ENCODE measurements at regions not wholly inside any gene's neighbourhood (a gene's known extent, or its start where the extent isn't known, plus 50 kb on each side); places are given as distances from the start of the nearest gene placed in this dataset.

DNA sequence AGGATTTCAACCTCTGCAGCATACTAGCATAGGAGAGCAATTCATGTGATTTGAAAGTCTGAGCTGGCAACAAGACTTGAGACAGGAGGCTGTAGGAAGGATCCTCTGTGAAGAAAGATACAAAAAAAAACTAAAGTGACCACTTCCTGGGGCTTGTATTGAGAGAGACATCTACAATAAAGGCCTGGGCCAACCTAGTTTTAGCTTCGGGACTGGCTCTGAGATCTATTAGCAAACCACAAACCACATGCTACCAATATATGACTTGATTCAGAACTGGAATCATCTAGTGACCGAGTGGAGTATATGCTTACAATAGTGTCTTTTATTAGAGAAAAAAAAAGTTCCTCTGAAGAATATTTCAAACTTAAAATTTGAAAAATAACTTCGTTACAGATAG, 1448.9 kb upstream of the CDH6 start:
- DNase-seq (ENCODE audit: low spot score), result no peak

DNA sequence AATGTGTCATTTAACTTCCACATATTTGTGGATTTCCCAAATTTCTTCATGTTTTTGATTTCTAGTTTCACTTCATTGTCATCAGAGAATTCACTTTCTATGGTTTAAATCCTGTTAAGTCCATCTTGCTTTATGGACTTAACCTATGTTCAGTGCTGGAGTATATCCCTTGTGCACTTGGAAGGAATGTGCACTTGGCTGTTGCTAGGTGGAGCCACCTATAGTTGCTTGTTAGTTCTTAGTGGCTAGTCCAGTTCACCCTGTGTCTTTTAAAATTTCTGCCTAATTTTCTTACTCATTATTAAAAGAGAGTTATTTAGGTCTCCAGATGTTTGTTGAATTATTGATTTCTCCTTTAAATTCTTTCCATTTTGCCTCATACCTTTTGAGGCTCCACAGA, 1472.5 kb upstream of the CDH6 start:
- DNase-seq (ENCODE audit: low spot score), result no peak

DNA sequence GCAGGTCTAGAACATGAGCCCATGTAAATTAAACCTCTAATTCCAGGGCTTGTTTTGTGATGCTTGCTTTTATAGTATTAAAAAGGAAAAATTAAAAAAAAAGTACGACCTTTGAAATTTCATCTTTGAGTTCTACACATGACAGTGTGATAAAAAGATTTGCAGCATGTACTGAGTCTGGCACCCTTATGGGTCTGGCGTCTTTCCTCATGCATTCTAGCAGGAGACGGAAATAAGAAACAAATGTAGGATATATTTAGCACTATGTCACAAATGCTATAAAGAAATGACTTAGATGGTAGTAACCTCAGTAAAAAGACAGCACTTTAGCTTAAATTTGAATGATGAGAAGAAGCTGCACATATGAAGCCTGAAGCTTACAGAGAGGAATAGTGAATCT, 1474.3 kb upstream of the CDH6 start:
- DNase-seq (ENCODE audit: low spot score), result no peak

GRCh38 chr5:29715167-29715566, 1478.3 kb upstream of the CDH6 start:
- DNase-seq (ENCODE audit: low spot score), result no peak

GRCh38 chr5:29702875-29703274, 1490.6 kb upstream of the CDH6 start:
- no peak for DNase-seq (ENCODE audit: low spot score)

- no peak for DNase-seq (ENCODE audit: low spot score)
Measured at GRCh38 chr5:29701600-29701999, 1491.9 kb upstream of the CDH6 start.

GRCh38 chr5:29697785-29698414, 1495.6 kb upstream of the CDH6 start:
- no peak for DNase-seq (ENCODE audit: low spot score)

- no peak for DNase-seq (ENCODE audit: low spot score)
Measured at GRCh38 chr5:29697278-29697677, 1496.2 kb upstream of the CDH6 start.

DNA sequence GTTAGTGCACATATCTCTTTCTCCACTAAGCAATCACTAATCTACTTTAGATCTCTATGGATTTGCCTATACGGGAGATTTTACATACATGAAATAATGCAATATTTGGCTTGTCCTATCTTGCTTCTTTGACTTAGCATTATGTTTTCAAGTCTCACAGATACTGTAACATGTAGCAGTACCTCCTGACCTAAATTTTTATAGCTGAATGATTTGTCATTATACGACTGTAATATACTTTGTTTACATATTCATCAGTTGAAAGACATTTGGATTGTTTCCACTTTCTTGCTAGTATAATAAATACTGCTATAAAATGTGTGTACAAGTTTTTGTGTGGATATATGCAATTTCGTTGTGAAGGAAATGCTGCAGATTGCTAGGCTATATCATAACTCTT, 1520.8 kb upstream of the CDH6 start:
- no peak for DNase-seq (ENCODE audit: low spot score)

GRCh38 chr5:29662876-29663275, 1530.6 kb upstream of the CDH6 start:
- DNase-seq (ENCODE audit: low spot score), result no peak

- DNase-seq (ENCODE audit: low spot score), result no peak
Measured at GRCh38 chr5:29654954-29655353, 1538.5 kb upstream of the CDH6 start.

GRCh38 chr5:29649321-29649720, 1544.2 kb upstream of the CDH6 start:
- DNase-seq (ENCODE audit: low spot score), result no peak

- DNase-seq (ENCODE audit: low spot score), result no peak
Measured at GRCh38 chr5:29642601-29643000, 1550.9 kb upstream of the CDH6 start.

- no peak for DNase-seq (ENCODE audit: low spot score)
Measured at GRCh38 chr5:29614206-29614605, 1579.3 kb upstream of the CDH6 start.

DNA sequence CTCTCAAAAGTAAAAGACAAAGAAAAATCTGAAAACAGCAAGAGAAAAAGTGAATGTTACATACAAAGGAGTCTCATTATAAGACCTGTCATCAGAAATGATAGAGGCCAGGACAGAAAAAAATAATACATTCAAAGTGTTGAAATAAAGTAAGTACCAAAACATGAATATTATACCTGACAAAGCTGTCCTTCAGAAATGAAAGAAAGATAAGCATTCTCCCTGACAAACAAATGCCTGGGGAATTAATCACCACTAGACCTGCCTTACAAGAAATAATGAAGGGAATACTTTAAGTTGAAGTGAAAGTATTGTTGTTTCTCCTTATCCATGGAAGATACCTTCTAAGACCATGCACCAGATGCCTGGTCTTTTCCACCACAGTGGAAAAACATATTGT, 1605.2 kb upstream of the CDH6 start:
- DNase-seq (ENCODE audit: low spot score), result no peak

GRCh38 chr5:29587832-29588231, 1605.7 kb upstream of the CDH6 start:
- DNase-seq (ENCODE audit: low spot score), result no peak

GRCh38 chr5:29568028-29568427, 1625.5 kb upstream of the CDH6 start:
- no peak for DNase-seq (ENCODE audit: low spot score)

- DNase-seq (ENCODE audit: low spot score), result no peak
Measured at GRCh38 chr5:29561564-29561963, 1631.9 kb upstream of the CDH6 start.

DNA sequence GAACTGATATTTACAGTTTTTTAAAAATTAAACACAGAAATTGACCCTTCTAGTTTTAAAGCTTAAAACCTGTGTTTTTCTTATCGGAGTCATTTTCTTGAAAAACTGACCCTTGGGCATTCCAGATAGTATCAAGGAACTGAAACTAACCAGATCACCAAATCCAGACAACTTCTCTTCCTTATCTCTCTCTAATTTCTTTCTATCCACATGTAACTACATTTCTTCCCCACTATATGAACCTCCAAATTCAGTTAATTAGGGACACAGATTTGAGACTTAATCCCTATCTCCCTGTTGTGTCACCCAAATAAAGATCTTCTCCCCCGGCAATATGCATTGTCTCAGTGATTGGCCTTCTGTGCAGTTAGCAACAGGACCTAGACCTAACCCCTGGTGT, 1643.0 kb upstream of the CDH6 start:
- DNase-seq (ENCODE audit: low spot score), result no peak

- no peak for DNase-seq (ENCODE audit: low spot score)
Measured at GRCh38 chr5:29548262-29548661, 1645.2 kb upstream of the CDH6 start.

DNA sequence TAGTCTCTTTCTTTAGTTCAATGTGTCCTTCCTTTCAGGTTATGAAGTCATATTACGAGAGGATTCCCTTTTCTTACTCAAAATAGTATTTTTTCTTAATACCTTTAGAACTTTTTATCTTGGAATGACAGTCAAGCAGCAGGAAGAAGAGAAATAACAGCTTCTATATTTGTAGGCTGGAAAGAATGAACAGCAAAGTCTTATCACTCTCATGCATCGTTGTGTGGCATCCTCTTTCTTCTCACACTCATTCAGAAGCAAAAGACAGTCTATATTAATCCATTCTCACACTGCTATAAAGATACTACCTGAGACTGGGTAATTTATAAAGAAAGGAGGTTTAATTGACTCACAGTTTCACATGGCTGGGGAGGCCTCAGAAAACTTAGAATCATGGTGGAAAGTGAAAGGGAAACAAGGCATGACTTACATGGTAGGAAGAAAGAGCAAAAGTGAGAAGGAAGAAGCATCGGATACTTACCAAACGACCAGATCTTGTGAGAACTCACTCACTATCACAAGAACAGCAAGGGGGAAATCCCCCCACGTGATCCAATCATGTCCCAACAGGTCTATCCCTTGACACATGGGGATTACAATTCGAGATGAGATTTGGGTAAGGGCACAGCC, 1646.1 kb upstream of the CDH6 start:
- no peak for DNase-seq (ENCODE audit: low spot score)

DNA sequence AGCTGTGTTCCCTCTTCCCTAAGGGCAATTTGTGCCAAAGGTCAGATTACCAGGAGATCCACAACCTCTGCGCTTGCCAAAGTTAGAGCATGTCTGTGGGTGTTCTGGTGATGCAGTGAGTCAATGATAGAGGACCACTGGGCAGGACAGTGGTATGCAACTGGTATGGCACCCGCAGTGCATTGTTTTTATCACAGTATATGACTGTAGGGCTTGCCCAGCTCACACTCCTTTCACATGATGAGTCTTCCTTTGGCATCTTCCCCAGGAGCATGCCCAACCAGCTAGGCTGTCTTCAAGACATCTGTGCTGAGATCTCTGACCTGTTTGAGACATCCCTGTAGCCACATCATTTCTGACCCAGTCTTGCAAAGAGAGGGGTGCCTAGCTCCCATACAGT, 1650.0 kb upstream of the CDH6 start:
- DNase-seq (ENCODE audit: low spot score), result no peak

GRCh38 chr5:29524227-29524626, 1669.3 kb upstream of the CDH6 start:
- no peak for DNase-seq (ENCODE audit: low spot score)

DNA sequence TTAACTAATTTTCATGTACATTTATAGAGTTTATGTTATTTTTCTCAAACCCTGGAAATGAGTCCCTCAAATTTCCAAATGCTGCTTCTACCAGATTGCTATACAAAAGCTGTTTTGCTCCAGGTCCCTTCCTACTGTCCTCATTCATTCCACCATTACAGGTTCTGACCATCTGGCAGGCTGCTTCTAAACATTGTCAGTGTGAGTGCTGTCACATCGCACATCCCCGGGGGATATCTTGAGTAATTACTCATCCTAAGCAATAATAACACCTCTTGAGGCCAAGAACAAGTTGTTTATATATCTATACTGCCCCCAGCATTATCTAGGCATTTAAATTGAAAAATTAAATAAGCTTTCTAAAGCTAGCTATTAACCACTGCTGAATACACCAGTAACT, 1675.3 kb upstream of the CDH6 start:
- DNase-seq (ENCODE audit: low spot score), result no peak

Data from mesenteric fat pad (tissue), 1 donor.